ENCODE measurements at regions not wholly inside any gene's neighbourhood (a gene's known extent, or its start where the extent isn't known, plus 50 kb on each side); places are given as distances from the start of the nearest gene placed in this dataset.

- no peak overlapping the region for H3K4me3 ChIP-seq (ENCODE audit: low read depth, low read length)
- peak; percentile 99 for DNase-seq (ENCODE audit: low read depth)
- in situ Hi-C loops (cut with HindIII; ENCODE audit: low sequenced_read_pairs) = no loop called here
- TF ChIP-seq CTCF (IDR thresholded peaks at IDR 0.05; ENCODE audit: low read depth, low read length, missing control alignments) = peak; percentile 21
Observed at GRCh38 chr2:104332731-104333130, 521.2 kb upstream of the POU3F3 start.

GRCh38 chr2:104337869-104338268 lies 516.0 kb upstream of the POU3F3 start:
- in situ Hi-C loops (cut with HindIII; ENCODE audit: low sequenced_read_pairs) = no loop called here
- TF ChIP-seq CTCF (IDR thresholded peaks at IDR 0.05; ENCODE audit: low read depth, low read length, missing control alignments) = no peak
- no peak for DNase-seq (ENCODE audit: low read depth)
- no peak overlapping the region for H3K4me3 ChIP-seq (ENCODE audit: low read depth, low read length)

- no peak for TF ChIP-seq CTCF (IDR thresholded peaks at IDR 0.05; ENCODE audit: low read depth, low read length, missing control alignments)
- no peak for DNase-seq (ENCODE audit: low read depth)
- H3K4me3 ChIP-seq (ENCODE audit: low read depth, low read length) = no peak overlapping the region
- in situ Hi-C loops (cut with HindIII; ENCODE audit: low sequenced_read_pairs) = no loop called here
Observed at GRCh38 chr2:104340162-104340561, 513.8 kb upstream of the POU3F3 start.

GRCh38 chr2:104340879-104341828 lies 512.8 kb upstream of the POU3F3 start:
- in situ Hi-C loops (cut with HindIII; ENCODE audit: low sequenced_read_pairs) = no loop called here
- no peak for TF ChIP-seq CTCF (IDR thresholded peaks at IDR 0.05; ENCODE audit: low read depth, low read length, missing control alignments)
- no peak overlapping the region for H3K4me3 ChIP-seq (ENCODE audit: low read depth, low read length)
- DNase-seq (ENCODE audit: low read depth) = no peak

- in situ Hi-C loops (cut with HindIII; ENCODE audit: low sequenced_read_pairs) = no loop called here
- TF ChIP-seq CTCF (IDR thresholded peaks at IDR 0.05; ENCODE audit: low read depth, low read length, missing control alignments) = no peak
- H3K4me3 ChIP-seq (ENCODE audit: low read depth, low read length) = no peak overlapping the region
- DNase-seq (ENCODE audit: low read depth) = no peak
Observed at GRCh38 chr2:104344306-104344705, 509.6 kb upstream of the POU3F3 start.

GRCh38 chr2:104344985-104345384 lies 508.9 kb upstream of the POU3F3 start:
- in situ Hi-C loops (cut with HindIII; ENCODE audit: low sequenced_read_pairs) = no loop called here
- no peak for DNase-seq (ENCODE audit: low read depth)
- H3K4me3 ChIP-seq (ENCODE audit: low read depth, low read length) = no peak overlapping the region
- no peak for TF ChIP-seq CTCF (IDR thresholded peaks at IDR 0.05; ENCODE audit: low read depth, low read length, missing control alignments)

Data from astrocyte of the cerebellum (primary cell).